ENCODE measurements at regions not wholly inside any gene's neighbourhood (a gene's known extent, or its start where the extent isn't known, plus 50 kb on each side); places are given as distances from the start of the nearest gene placed in this dataset.

DNA sequence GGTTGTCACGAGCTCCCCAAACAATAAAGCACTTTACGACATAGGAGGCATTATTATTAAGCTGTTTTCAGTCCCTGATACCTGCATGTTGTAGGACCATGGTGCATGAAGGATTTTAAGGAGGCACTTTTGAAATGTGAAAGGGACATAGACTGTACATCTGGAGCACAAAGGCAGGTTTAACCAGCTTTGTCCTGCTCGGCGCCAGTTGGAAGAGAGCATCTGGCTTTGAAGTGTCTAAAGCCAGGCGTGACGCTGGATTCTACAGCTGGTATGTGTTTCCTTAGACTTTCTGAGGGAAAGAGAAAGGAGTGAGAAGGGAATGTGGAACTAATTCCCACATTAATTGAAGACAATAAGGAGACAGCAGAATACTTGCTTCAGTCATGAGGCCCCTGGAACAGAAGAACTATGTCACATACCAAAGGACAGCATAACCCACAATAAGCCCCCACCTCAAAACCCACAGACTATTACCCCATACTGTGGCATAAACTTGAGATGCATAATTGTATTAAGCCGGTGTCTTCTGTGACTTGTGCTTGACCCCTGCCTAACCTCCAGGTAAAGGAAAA is 381.0 kb upstream of the MEX3C start:
- no peak for DNase-seq (ENCODE audit: low spot score)

DNA sequence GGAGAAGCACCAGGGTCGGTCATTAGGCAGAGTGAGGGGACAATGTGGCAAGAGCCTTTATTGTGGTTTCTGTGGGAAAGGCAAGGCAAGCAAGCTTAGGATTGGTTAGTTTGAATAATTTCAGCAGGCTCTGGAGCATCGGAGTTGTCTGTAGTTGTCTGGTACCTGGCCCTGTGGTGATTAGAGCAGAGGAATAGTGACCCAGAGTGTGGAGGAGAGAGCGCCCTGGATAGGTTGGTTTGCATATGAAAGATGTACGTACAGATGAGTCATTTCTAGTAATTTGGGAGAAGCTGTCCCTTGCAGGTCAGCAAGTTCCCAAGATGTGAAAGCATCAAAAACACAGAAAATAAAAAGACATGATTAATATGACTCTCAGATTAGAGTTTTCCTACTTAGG is 383.1 kb upstream of the MEX3C start:
- DNase-seq (ENCODE audit: low spot score) = no peak

DNA sequence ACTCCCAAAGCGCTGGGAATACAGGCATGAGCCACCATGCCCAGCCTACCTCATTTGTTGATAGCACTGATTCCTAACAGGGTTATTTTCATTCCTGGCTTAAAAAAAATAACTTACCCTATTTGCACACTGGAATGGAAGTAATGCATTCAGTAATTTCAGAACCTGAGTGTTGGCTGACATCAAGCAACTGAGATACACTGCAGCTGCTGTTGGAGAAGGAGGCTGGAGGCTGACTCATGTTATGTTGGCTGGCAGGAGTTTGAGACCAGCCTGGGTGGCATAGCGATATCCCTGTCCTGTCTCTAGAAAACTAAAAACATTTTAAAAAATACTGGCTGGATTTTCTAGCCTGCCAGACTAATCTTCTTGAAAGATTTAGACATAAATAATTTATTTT is 385.1 kb upstream of the MEX3C start:
- no peak for DNase-seq (ENCODE audit: low spot score)

DNA sequence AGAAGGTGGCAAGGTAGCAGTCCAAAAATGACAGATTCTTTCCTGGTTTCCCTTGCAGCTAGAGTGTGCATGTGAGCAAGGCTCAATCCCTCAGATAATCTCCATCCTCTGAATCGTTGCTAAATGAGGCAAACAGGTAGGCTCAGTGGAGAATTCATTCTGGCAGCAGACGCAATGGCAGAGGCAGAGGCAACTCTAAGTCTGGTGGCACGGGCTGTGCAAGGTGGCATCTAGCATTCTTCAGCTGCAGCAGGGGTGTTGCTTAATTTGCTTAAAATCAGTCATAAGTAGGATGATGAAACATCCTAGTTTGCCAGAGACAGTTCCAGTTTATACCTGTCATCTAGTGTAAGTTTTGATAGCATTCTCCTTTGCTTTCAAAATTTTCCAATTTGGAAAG is 391.1 kb upstream of the MEX3C start:
- DNase-seq (ENCODE audit: low spot score) = no peak

DNA sequence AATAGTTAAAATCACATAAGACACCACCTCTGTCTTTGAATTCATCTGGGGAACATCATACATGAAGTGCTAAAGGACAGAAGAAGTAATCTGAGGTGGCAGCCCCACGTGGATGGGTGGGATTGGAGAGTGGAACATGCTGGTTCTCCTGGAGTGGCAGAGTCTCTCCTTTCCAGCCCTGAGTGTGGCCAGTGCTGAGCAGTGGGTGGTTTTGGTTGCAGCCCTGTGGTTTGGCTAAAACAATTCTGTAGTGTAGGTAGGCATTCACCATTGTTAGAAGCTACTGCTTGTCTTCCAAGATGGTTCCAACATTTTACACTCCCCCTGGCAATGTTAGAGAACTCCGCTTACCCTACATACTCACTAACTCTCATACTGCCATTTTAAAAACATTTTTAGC is 396.4 kb upstream of the MEX3C start:
- no peak for DNase-seq (ENCODE audit: low spot score)

DNA sequence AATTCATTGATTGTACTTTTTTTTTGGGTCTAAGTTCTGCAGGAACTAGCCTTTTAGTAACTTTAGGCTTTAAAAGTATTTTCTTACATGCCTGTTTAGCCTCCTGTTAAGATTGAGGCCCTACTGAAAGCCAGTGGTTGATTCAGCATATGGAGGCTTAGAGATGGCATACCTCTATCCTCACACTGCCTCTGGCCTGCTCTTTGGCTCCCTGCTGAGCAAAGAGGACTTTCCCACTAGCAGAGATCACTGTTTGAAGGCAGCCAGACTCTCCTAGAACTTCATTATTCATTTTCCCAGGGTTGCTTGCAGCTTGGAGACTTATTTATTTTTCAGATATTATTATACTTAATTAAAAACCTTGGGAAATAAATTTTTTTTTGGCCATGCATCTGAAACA is 405.6 kb upstream of the MEX3C start:
- DNase-seq (ENCODE audit: low spot score) = no peak

DNA sequence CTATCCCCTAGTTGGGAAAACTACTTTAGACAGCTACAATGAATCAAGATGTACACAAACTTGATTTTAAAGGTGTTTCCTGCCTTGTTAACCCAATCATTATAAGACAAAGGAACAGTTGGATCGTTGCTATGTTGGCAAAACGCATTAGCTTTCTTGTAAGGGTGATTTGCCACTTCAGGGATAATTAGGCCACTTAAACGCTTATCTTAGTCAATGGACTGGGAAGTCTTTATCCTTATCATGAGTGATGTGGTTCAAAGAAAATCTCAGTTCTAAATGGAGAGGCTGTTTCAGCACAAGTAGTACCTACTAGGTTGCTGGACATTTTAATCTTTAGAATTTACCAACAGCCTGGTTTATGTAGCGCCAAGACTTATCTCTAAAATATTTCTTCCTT is 406.1 kb upstream of the MEX3C start:
- no peak for DNase-seq (ENCODE audit: low spot score)

DNA sequence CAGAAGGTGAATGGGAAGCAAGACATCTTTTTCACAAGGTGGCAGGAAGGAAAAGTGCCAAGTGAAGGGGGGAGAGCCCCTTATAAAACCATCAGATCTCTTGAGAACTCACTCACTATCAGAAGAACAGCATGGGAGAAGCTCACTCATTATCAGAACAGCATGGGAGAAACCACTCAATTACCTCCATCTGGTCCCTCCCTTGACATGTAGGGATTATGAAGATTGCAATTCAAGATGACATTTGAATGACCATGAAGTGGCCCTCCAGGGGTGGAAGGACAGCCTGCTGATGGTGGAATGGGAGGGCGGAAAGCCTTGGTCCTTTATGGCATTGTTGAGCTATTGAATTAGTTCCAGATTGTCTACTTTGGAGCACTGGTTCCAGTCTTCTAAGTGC is 413.0 kb upstream of the MEX3C start:
- no peak for DNase-seq (ENCODE audit: low spot score)

DNA sequence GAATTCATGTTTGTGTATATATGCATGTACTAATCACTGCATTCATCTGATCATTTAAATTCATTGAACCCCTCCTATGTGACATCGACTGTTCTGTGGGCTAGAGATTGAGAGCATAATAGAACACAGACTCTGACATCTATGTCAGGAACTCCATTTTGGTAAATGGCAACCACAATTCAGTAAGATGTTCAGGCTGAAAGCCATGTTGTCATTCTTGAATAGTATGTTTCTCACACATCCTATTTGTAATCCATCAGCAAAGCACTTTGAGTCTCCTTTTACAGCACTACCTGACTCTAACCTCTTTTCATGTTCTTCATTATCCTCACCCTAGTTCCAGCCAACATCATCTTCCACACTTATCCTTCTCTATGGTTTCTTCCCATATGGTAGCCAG is 413.8 kb upstream of the MEX3C start:
- DNase-seq (ENCODE audit: low spot score) = no peak

DNA sequence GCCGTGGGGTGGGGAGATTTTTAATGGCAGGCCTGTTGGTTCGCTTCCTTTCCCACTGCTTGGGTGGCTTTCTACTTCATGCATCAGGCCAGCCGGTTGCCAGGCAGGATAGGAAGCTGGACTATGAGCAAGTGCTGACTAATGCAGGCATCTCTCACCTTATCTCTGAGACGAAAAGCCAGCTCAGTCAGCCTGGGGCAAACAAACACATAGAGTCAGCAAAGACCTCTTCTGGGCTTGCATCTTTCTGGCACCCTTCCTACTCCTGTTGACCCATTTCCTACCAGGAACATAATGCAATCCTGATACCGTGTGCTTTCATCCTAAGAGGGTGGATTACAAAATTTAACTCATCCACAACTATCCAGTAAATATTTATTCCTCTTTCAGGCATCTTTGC is 416.6 kb upstream of the MEX3C start:
- DNase-seq (ENCODE audit: low spot score) = peak; percentile 7

DNA sequence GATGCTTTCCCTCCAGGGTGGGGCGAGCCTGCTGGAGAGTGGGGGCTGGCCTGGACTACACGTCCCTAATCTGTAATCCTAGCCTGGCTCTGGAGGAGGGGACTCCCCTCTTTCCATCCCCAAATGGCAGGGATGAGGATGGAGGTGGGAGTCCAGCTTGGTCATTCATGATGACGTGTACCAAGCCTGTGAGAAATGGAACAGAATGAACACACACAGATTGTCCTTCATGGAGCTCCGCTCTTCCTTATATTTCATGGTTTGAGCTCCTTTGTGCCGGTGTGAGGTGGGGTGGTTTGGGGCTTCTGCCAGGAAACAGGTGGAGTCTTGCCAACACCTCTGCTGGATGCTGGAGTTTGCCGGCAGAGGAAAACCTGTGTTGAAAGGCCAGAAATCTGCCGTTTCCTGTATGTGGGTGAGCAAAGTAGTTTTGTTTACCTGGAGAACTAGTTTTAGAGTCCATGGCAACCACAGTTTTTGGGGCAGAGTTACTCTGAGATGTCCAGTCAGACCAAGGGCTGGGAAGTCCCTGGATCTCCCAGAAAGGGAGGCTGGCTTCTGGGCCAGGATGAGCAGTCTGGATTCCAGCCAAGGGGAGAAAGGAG is 417.6 kb upstream of the MEX3C start:
- DNase-seq (ENCODE audit: low spot score) = peak; percentile 20

DNA sequence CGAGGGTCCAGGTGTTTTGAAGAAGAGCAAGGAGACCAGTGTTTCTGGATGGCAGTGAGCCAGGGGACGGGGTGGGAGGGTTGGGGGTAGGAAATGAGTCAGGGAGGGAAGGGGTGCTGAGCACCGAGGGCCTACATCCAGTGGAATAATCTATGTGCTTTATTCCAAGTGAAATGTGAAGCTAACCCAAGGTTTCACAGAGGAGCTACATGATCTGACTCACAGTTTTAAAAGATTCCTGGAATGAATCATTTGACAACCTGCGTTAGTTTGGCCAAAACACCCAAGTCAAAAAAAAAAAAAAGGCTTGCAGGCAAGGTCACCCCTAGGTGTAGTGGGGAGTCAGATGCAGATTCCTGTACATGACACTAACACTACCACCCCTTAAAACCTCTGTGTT is 419.7 kb upstream of the MEX3C start:
- no peak for DNase-seq (ENCODE audit: low spot score)

DNA sequence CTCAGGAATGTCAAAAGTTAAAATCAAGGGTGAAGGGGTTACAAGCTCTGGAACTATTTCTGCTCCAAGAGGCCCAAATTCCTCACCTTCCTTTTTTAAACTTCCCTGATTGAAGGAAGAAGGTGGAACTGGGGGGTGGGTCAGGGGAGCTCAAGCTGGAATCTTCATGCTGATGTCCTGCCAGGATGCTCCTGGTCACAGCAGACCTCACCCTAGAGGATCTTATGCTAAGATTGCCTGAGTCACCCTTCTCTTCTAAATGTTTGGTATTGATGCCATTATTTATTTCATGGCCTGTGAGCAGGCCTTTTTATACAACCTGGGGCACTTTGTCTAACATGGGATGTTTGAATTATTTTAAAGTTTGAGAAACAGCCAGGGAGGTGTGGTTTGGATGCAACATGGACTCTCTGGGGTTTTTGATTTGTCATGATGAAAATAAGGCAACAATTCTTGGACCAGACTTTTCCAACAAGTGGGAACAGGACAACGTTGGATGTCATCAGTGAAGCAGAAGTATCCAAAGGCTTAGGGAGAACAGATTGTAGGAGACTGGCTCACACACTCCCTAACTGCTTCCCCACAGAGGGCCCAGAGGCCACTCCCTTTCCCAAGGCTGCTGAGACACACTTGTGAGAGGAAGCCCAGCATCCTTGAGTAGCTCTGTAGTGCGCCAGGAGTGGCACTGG is 420.2 kb upstream of the MEX3C start:
- DNase-seq (ENCODE audit: low spot score) = no peak

DNA sequence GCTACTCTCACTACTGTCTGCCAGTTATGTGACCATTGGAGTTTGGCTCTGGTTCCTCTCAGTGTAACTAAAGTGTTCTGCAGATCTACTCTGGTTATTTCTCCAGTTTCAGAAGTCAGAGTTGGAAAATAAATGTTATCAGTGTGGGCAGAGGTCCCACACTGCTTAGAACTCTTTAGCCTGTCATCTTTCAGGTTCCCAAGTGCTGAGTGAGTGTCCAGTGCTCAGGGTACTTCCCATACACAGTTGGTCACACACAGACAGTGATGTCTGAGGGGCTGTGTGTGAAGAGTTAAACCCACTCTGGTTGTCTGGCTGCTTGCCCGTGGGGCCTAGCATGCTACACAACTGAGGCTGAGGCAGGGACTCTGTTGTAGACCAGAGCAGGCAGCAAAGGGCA is 421.8 kb upstream of the MEX3C start:
- DNase-seq (ENCODE audit: low spot score) = no peak

DNA sequence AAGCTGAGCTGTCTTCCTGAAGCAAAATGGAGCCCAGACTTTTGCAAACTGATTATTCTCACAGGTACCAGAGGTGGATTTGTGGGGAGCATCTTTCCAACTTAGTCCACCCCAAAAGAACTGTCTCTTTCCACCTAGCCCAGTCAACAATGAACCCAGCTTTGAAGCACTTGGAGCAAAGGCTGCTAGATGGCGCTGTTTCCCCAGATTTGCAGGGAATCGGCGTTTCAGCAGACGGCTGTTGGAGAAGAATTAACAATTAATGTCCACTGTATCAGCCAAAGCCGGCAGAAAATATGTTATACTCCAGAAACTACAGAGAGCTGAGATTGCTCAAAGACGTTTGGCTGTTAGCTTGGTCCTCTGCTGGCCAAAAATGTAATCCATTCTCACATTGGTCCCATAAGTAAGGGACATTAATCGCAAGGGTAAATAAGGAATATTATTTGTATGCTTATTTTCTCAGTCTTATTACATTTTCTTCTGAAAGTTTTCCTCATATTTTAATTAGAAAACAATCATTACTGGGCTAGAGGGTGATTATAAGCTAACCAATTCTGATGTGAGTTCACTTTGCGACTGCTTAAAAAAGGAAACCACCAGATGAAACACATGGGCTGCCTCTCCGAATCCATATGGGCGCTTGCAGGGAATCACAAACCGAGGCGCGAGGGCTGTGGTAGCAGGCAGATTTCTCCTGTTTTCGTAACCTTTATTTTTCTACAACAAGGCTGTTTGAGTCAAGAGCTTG is 423.8 kb upstream of the MEX3C start:
- peak; percentile 54 for DNase-seq (ENCODE audit: low spot score)

DNA sequence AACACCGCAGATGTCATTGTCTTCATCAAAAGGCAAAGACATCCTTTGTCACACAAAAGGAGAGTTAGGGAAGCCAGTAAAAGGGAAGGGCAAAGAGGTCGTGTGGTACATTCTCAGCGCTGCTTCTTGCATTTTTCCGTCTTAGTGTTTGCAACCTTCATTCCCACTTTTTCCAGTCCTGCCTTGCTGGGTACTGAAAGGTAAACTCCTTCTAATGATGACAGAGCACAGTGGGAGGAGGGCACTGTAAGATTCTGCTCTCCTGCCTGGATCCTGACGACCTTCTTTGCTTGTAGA is 424.3 kb upstream of the MEX3C start:
- no peak for DNase-seq (ENCODE audit: low spot score)

DNA sequence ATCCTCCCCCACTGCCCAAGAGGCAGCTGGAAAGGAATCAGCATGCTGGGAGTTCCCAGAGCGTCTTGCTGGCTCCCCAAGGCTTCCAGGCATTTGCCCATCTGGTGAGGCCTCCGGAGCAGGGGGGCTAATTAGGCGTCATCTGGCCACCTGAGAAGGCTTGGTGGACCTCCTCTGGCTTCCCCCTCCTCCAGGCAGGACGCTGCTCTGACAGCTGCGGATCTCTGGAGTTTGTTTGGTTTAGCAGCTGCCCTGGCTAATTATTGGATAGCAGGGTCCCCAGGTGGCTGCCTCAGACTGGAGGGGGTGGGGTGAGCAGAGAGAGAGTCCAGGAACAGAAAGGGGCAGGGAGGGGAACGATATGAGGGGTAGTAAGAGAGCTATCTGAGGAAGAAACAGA is 425.2 kb upstream of the MEX3C start:
- no peak for DNase-seq (ENCODE audit: low spot score)

DNA sequence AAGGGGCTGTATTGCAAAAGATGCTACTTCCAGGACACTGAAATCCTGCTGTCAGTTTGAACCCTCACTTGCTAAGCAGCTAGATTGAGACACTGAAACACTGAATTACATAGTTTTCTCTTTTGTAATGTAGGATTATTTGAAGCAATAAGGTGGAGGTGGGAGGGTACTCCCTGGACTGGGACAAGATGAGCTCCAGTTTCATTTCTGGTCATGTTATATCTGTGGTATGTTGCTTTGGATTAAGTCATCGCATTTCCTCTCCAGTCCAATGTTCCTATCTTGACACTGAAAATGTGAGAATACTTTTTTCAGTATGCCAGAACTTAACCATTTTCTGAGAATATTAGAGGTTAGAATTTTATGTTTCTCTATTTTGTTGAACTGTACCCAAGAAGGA is 426.2 kb upstream of the MEX3C start:
- no peak for DNase-seq (ENCODE audit: low spot score)

DNA sequence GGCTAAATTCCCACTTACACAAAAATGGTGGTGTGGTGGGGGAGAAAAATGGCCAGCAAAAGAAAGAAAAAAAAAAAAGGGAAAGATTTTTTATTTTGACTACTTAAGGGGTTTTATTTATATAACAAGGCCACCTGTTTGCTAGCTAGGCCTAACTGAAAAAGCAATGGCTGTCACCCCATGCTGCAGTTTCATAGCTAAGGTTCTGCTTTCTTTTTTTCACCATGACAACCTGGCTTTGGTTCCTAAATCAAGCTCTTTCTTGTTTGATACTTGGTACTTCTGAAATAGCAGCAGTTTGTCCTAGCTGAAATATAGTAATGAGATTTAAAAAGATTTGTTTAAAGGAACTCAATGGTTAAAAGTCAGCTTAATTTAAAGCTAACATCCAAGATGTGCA is 433.2 kb upstream of the MEX3C start:
- DNase-seq (ENCODE audit: low spot score) = no peak

DNA sequence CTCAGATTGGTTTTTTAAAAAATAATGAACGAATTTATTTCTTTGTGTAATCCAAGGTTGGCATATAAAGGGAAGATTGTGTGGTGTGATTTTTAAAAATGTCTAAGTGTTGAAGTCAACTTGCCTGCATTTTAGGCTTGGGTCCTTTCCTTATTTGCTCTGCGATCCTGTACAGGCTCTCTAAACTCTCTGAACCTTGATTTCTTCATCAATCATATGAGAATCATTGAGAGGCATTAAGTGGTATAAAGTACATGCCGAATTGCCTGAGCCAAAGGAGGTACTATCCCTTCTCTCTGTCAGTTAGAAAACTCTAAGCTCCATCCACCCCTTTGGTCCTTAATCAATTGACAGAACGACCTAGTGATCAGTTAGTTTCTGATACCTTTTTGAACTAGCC is 440.4 kb upstream of the MEX3C start:
- no peak for DNase-seq (ENCODE audit: low spot score)

DNA sequence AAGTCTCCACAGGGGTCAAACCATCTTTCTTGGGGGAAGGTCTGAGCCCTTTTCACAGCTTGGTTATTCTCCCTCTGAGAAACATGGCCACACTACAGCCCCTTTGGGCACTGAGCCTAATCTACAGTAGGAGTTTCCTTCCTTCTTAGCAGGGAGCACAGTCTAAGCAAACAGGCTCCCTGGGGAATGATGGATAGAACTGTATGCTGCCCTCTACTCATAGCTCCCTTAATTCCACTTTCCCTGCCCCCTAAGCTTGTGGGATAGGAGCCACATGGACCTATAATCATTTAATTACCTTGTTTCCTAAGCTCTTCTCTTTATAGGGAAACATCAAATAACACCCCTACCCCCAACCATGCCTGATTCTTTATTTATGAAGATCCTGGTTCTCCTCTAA is 442.1 kb upstream of the MEX3C start:
- DNase-seq (ENCODE audit: low spot score) = no peak

DNA sequence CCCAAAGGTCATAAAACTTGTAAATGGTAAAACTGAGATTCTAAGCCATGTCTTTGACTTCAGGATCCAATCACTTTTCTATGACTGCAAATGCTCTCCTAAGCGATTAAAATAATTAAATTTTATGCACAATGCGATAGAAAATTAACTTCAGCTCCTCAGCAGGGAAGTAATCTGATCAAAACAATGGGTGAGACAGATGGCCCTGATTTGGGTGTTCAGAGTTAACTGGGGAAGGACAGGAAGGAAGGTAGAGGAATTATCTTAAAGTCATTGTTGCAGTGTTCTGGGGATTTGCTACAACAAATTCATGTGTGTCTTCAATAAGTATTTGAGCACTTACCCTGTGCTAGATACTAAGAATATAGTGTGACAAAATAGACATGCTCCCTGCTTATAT is 446.0 kb upstream of the MEX3C start:
- DNase-seq (ENCODE audit: low spot score) = no peak

DNA sequence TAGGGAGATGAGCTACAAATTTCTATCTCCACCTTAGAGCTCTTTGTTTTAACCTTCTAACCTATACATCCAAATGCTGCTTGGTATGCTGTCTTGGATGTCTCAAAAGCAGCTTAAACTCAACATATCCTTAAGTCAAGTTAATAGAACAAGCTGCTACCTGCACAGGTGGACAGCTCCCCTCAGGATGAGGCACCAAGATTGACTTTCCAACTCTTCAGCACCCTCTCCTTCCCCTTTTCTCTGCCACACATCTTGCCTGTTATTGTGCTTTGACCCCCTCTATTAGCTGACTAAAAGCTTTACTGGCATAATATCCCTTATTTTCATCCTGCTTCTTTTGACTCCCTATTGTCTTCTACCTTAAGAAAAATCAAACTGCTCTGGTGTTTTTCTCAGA is 448.1 kb upstream of the MEX3C start:
- no peak for DNase-seq (ENCODE audit: low spot score)
